Epithelial cell of esophagus (primary cell): ENCODE measurements at regions not wholly inside any gene's neighbourhood (a gene's known extent, or its start where the extent isn't known, plus 50 kb on each side); places are given as distances from the start of the nearest gene placed in this dataset.

Experiments
- DNase-seq: peaks from one replicate; pipeline ENCODE4 v3.0.0; 2010; ENCODE audit warnings: low read depth
- H3K4me3 ChIP-seq: 2 replicates; pipeline ENCODE4 v1.5.1; 2011; ENCODE audit warnings: mild to moderate bottlenecking, low read length, control low read depth
- CTCF ChIP-seq: IDR thresholded peaks from 2 replicates; pipeline ENCODE4 v1.5.1; 2011; ENCODE audit warnings: low read depth, mild to moderate bottlenecking, low read length, control low read depth, inconsistent platforms; ENCODE audit not compliant: insufficient read depth; ENCODE audit errors: missing control alignments

- DNase-seq, result no peak
- H3K4me3 ChIP-seq, result no peak overlapping the region
- no peak for TF ChIP-seq CTCF
Observed at GRCh38 chr7:131226514-131226865, 101.2 kb upstream of the MKLN1 start.

GRCh38 chr7:131231381-131232220 lies 96.1 kb upstream of the MKLN1 start:
- no peak for TF ChIP-seq CTCF
- DNase-seq, result no peak
- H3K4me3 ChIP-seq, result no peak overlapping the region

- H3K4me3 ChIP-seq, result no peak overlapping the region
- DNase-seq, result no peak
- no peak for TF ChIP-seq CTCF
Observed at GRCh38 chr7:131232768-131233167, 94.9 kb upstream of the MKLN1 start.

- TF ChIP-seq CTCF, result no peak
- no peak for DNase-seq
- no peak overlapping the region for H3K4me3 ChIP-seq
Observed at GRCh38 chr7:131233193-131233592, 94.5 kb upstream of the MKLN1 start.

- no peak overlapping the region for H3K4me3 ChIP-seq
- DNase-seq, result no peak
- no peak for TF ChIP-seq CTCF
Observed at GRCh38 chr7:131234719-131235488, 92.8 kb upstream of the MKLN1 start.

GRCh38 chr7:131235489-131236317 lies 92.0 kb upstream of the MKLN1 start:
- H3K4me3 ChIP-seq, result no peak overlapping the region
- TF ChIP-seq CTCF, result no peak
- peak; percentile 94 for DNase-seq
